ENCODE measurements at regions not wholly inside any gene's neighbourhood (a gene's known extent, or its start where the extent isn't known, plus 50 kb on each side); places are given as distances from the start of the nearest gene placed in this dataset.

- WGBS (ENCODE audit: insufficient coverage, low lambda C conversion rate) = no CpG with 5 or more reads among the region's 3 CpGs
- H3K9me3 ChIP-seq (ENCODE audit: control insufficient read depth, low read depth, low read length) = no peaks in the 10 kb centered on the region
- H3K27me3 ChIP-seq (ENCODE audit: control insufficient read depth, insufficient read depth, low read length) = no peaks in the 10 kb centered on the region
- no peak for DNase-seq
- no peak overlapping the region for H3K27ac ChIP-seq (ENCODE audit: low read length)
- H3K4me3 ChIP-seq (ENCODE audit: low read length) = no peak overlapping the region
- no peaks in the 10 kb centered on the region for H3K36me3 ChIP-seq (ENCODE audit: control insufficient read depth, insufficient read depth, low read length)
- H3K4me1 ChIP-seq (ENCODE audit: control insufficient read depth, insufficient read depth, low read length) = no peaks in the 10 kb centered on the region
Observed at GRCh38 chr2:7604456-7604855, 687.2 kb downstream of the RNF144A start.

GRCh38 chr2:7607441-7608173 is 690.4 kb downstream of the RNF144A start:
- no peaks in the 10 kb centered on the region for H3K4me1 ChIP-seq (ENCODE audit: control insufficient read depth, insufficient read depth, low read length)
- no peak overlapping the region for H3K4me3 ChIP-seq (ENCODE audit: low read length)
- no peaks in the 10 kb centered on the region for H3K27me3 ChIP-seq (ENCODE audit: control insufficient read depth, insufficient read depth, low read length)
- DNase-seq = no peak
- H3K27ac ChIP-seq (ENCODE audit: low read length) = no peak overlapping the region
- H3K36me3 ChIP-seq (ENCODE audit: control insufficient read depth, insufficient read depth, low read length) = no peaks in the 10 kb centered on the region
- H3K9me3 ChIP-seq (ENCODE audit: control insufficient read depth, low read depth, low read length) = no peaks in the 10 kb centered on the region
- WGBS (ENCODE audit: insufficient coverage, low lambda C conversion rate) = no CpG with 5 or more reads among the region's 8 CpGs

- Histone ChIP-seq H3K36me3 (ENCODE audit: control insufficient read depth, insufficient read depth, low read length) (no peaks in the 10 kb centered on the region), H3K27me3 (ENCODE audit: control insufficient read depth, insufficient read depth, low read length) (no peaks in the 10 kb centered on the region), H3K27ac (ENCODE audit: low read length) (no peak overlapping the region), H3K9me3 (ENCODE audit: control insufficient read depth, low read depth, low read length) (no peaks in the 10 kb centered on the region), H3K4me3 (ENCODE audit: low read length) (no peak overlapping the region), H3K4me1 (ENCODE audit: control insufficient read depth, insufficient read depth, low read length) (no peaks in the 10 kb centered on the region)
- 83% methylated on average over 1 of the region's 7 CpGs for WGBS (ENCODE audit: insufficient coverage, low lambda C conversion rate)
- no peak for DNase-seq
Observed at GRCh38 chr2:7609556-7609955, 692.3 kb downstream of the RNF144A start.

GRCh38 chr2:7609974-7610373 is 692.8 kb downstream of the RNF144A start:
- no peak for DNase-seq
- no peak overlapping the region for H3K4me3 ChIP-seq (ENCODE audit: low read length)
- WGBS (ENCODE audit: insufficient coverage, low lambda C conversion rate) = no CpG with 5 or more reads among the region's 8 CpGs
- no peaks in the 10 kb centered on the region for H3K4me1 ChIP-seq (ENCODE audit: control insufficient read depth, insufficient read depth, low read length)
- H3K27me3 ChIP-seq (ENCODE audit: control insufficient read depth, insufficient read depth, low read length) = no peaks in the 10 kb centered on the region
- H3K9me3 ChIP-seq (ENCODE audit: control insufficient read depth, low read depth, low read length) = no peaks in the 10 kb centered on the region
- H3K27ac ChIP-seq (ENCODE audit: low read length) = no peak overlapping the region
- H3K36me3 ChIP-seq (ENCODE audit: control insufficient read depth, insufficient read depth, low read length) = no peaks in the 10 kb centered on the region

GRCh38 chr2:7611750-7612149 is 694.5 kb downstream of the RNF144A start:
- WGBS (ENCODE audit: insufficient coverage, low lambda C conversion rate) = no CpG with 5 or more reads among the region's 4 CpGs
- Histone ChIP-seq H3K4me1 (ENCODE audit: control insufficient read depth, insufficient read depth, low read length) (no peaks in the 10 kb centered on the region), H3K27me3 (ENCODE audit: control insufficient read depth, insufficient read depth, low read length) (no peaks in the 10 kb centered on the region), H3K27ac (ENCODE audit: low read length) (no peak overlapping the region), H3K4me3 (ENCODE audit: low read length) (no peak overlapping the region), H3K36me3 (ENCODE audit: control insufficient read depth, insufficient read depth, low read length) (no peaks in the 10 kb centered on the region), H3K9me3 (ENCODE audit: control insufficient read depth, low read depth, low read length) (no peaks in the 10 kb centered on the region)
- no peak for DNase-seq

- no peak for DNase-seq
- no CpG with 5 or more reads among the region's 3 CpGs for WGBS (ENCODE audit: insufficient coverage, low lambda C conversion rate)
Observed at GRCh38 chr2:7612969-7613368, 695.8 kb downstream of the RNF144A start.

GRCh38 chr2:7613831-7614230 is 696.6 kb downstream of the RNF144A start:
- no peaks in the 10 kb centered on the region for H3K27me3 ChIP-seq (ENCODE audit: control insufficient read depth, insufficient read depth, low read length)
- WGBS (ENCODE audit: insufficient coverage, low lambda C conversion rate) = 80% methylated on average over 1 of the region's 6 CpGs

More at GRCh38 chr2:7612969-7613368, 695.8 kb downstream of the RNF144A start:
- no peaks in the 10 kb centered on the region for H3K4me1 ChIP-seq (ENCODE audit: control insufficient read depth, insufficient read depth, low read length)
- H3K4me3 ChIP-seq (ENCODE audit: low read length) = no peak overlapping the region
- no peaks in the 10 kb centered on the region for H3K27me3 ChIP-seq (ENCODE audit: control insufficient read depth, insufficient read depth, low read length)
- H3K27ac ChIP-seq (ENCODE audit: low read length) = no peak overlapping the region
- no peaks in the 10 kb centered on the region for H3K36me3 ChIP-seq (ENCODE audit: control insufficient read depth, insufficient read depth, low read length)
- H3K9me3 ChIP-seq (ENCODE audit: control insufficient read depth, low read depth, low read length) = no peaks in the 10 kb centered on the region

GRCh38 chr2:7618031-7618430 is 700.8 kb downstream of the RNF144A start:
- Histone ChIP-seq H3K9me3 (ENCODE audit: control insufficient read depth, low read depth, low read length) (no peaks in the 10 kb centered on the region), H3K36me3 (ENCODE audit: control insufficient read depth, insufficient read depth, low read length) (no peaks in the 10 kb centered on the region), H3K27ac (ENCODE audit: low read length) (no peak overlapping the region), H3K4me1 (ENCODE audit: control insufficient read depth, insufficient read depth, low read length) (no peaks in the 10 kb centered on the region), H3K4me3 (ENCODE audit: low read length) (no peak overlapping the region), H3K27me3 (ENCODE audit: control insufficient read depth, insufficient read depth, low read length) (no peaks in the 10 kb centered on the region)
- DNase-seq = no peak
- WGBS (ENCODE audit: insufficient coverage, low lambda C conversion rate) = 100% methylated on average over 1 of the region's 3 CpGs

More at GRCh38 chr2:7613831-7614230, 696.6 kb downstream of the RNF144A start:
- no peak overlapping the region for H3K4me3 ChIP-seq (ENCODE audit: low read length)
- H3K27ac ChIP-seq (ENCODE audit: low read length) = no peak overlapping the region
- H3K9me3 ChIP-seq (ENCODE audit: control insufficient read depth, low read depth, low read length) = no peaks in the 10 kb centered on the region
- no peaks in the 10 kb centered on the region for H3K36me3 ChIP-seq (ENCODE audit: control insufficient read depth, insufficient read depth, low read length)
- no peaks in the 10 kb centered on the region for H3K4me1 ChIP-seq (ENCODE audit: control insufficient read depth, insufficient read depth, low read length)
- no peak for DNase-seq

- WGBS (ENCODE audit: insufficient coverage, low lambda C conversion rate) = no CpG with 5 or more reads among the region's 8 CpGs
- H3K27me3 ChIP-seq (ENCODE audit: control insufficient read depth, insufficient read depth, low read length) = no peaks in the 10 kb centered on the region
- no peak overlapping the region for H3K4me3 ChIP-seq (ENCODE audit: low read length)
- DNase-seq = no peak
- H3K9me3 ChIP-seq (ENCODE audit: control insufficient read depth, low read depth, low read length) = no peaks in the 10 kb centered on the region
- no peak overlapping the region for H3K27ac ChIP-seq (ENCODE audit: low read length)
- H3K4me1 ChIP-seq (ENCODE audit: control insufficient read depth, insufficient read depth, low read length) = no peaks in the 10 kb centered on the region
- H3K36me3 ChIP-seq (ENCODE audit: control insufficient read depth, insufficient read depth, low read length) = no peaks in the 10 kb centered on the region
Observed at GRCh38 chr2:7619203-7619970, 702.2 kb downstream of the RNF144A start.

- Histone ChIP-seq H3K27me3 (ENCODE audit: control insufficient read depth, insufficient read depth, low read length) (peaks cover 4% of the 10 kb centered on the region), H3K4me1 (ENCODE audit: control insufficient read depth, insufficient read depth, low read length) (no peaks in the 10 kb centered on the region), H3K9me3 (ENCODE audit: control insufficient read depth, low read depth, low read length) (no peaks in the 10 kb centered on the region), H3K36me3 (ENCODE audit: control insufficient read depth, insufficient read depth, low read length) (no peaks in the 10 kb centered on the region), H3K27ac (ENCODE audit: low read length) (no peak overlapping the region), H3K4me3 (ENCODE audit: low read length) (no peak overlapping the region)
- 80% methylated on average over 1 of the region's 1 CpG for WGBS (ENCODE audit: insufficient coverage, low lambda C conversion rate)
- DNase-seq = no peak
Observed at GRCh38 chr2:7620255-7620654, 703.0 kb downstream of the RNF144A start.
